G401 (cell line): ENCODE measurements at regions not wholly inside any gene's neighbourhood (a gene's known extent, or its start where the extent isn't known, plus 50 kb on each side); places are given as distances from the start of the nearest gene placed in this dataset.

ENCODE experiments used
- DNase-seq: peaks from one replicate; pipeline ENCODE4 v3.0.0-alpha.2; 2015; ENCODE audit warnings: low spot score
- in situ Hi-C: cut with HindIII; loops from 2 replicates; pipeline ENCODE4 v1.10.0; 2016; ENCODE audit warnings: low sequenced_read_pairs, mixed read lengths

DNA sequence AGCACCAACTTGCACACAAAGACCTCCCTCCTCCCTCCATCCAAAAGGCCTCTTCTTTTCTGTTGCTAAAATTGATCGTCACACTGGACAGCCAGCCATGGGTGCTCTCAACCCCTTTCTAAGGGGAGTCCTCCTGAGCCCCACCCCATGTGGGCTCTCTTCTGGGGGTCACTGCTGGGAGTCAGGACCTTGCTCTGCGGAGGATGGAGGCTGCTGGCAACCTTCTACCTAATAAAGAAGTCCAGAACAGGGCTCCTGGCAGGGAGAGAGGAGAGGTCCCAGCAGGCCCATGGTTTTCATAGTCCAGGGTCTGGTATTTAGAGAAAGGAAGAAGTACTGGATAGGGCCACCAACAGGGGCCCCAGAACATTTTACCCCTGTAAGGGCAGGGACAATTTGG is 67.6 kb upstream of the OTOS start:
- in situ Hi-C loops, result no loop called here
- DNase-seq, result no peak

DNA sequence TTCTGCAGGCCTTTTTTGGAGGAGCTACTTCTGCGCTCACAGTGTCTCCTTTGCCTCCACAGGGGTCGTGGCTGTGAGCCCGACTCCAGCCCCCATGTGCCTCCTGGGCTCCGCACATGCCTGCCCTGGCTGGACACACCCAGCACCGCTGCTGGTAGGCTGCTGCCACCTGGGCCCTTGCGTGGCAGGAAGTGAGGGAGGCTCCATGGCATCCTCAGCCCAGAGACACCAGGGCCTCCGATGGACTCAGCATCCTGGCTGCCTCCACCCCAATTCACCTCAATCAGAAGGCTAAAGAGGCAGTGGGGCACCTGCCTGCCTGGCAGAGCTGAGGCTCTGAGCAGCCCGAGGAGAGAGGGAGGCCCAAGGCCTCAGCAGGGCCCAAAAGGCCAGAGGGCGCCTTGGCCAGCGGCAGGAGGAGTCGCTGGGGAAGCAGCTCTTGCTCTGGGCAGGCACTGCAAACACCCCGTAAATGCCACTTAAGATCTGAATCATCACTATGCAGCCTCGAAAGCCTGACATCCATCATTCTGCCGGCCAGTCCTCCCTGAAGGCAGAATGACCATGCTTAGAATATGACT is 68.3 kb upstream of the OTOS start:
- in situ Hi-C loops, result no loop called here
- no peak for DNase-seq

DNA sequence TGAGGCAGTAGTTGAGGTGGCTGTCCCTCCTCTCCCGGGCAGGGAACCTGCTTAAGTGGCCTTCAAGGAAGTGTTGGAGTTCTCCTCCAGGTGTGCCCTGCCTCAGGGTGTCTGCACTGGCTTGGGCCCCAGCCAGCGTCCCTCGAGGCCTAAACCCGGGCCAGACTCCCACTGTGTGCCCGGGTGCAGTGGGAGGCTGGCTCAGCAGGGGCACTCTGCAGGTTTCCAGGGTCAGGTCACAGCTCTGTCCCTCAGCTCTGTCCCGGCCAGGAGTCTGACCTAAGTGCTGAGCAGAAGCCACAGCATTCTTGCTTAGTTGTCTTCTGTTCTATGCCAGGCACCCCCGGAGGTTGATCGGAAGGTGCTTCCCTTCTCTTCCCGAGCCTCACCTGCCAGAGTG is 69.0 kb upstream of the OTOS start:
- in situ Hi-C loops, result no loop called here
- no peak for DNase-seq

DNA sequence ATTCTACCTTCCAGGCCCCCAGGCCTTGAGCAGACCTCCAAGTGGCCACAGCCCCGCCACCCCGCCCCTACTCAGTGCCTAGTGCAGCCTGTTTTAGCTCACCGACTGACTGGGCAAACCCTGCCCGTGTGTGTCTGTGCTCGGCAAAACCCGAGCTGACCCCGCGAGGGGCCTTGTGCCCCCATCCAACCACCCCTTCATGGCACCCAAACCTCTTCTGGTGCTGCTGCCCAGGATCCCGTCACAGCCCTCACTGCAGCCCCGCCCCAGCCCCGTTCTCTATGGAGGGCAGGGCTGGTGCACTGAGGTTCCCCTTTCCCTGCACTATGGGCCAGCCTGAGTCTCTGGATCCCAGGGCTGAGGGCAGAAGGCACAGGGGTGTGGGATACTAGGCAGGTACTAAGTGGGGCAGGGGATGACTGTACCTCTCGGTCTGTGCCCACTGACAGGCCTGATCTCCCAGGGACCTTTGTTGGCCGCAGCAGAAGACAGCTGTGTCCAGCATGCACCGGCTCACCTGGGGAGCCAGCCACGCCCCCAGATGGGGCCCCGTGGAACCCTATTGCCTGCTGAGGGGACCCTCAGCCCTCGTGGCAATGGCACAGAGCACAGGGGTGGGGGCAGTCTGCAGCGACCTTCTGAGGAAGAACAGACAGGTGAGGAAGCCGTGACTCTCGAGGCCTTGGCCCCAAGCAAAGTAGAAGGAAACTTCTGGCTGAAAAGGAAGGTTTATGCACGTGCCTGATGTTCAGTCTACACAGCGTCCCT is 69.9 kb upstream of the OTOS start:
- DNase-seq, result no peak
- in situ Hi-C loops, result loop anchor here (5.0 kb wide), 1 partner anchor 33 kb away; no protein-coding TSS in a partner anchor

DNA sequence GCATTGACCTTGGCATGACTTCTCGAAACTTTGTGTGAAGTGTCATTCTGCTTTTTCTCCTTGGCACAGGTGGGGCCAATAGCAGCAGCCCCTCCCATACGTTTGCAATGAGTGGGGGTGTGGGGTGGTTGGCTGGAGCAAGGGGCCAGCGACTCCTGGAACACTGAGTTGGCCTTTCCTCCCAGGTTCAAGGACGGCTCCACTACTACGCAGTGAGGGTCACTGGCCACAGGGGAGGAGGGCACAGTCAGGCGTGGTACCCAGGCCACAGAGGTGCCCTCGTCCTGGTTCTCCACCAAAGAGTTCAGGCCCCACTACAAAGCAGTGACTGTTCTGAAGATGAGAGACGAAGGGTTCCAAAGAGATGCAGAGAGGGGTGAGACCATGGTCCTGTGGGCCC is 70.6 kb upstream of the OTOS start:
- in situ Hi-C loops, result loop anchor here (5.0 kb wide), 1 partner anchor 34 kb away; no protein-coding TSS in a partner anchor

DNA sequence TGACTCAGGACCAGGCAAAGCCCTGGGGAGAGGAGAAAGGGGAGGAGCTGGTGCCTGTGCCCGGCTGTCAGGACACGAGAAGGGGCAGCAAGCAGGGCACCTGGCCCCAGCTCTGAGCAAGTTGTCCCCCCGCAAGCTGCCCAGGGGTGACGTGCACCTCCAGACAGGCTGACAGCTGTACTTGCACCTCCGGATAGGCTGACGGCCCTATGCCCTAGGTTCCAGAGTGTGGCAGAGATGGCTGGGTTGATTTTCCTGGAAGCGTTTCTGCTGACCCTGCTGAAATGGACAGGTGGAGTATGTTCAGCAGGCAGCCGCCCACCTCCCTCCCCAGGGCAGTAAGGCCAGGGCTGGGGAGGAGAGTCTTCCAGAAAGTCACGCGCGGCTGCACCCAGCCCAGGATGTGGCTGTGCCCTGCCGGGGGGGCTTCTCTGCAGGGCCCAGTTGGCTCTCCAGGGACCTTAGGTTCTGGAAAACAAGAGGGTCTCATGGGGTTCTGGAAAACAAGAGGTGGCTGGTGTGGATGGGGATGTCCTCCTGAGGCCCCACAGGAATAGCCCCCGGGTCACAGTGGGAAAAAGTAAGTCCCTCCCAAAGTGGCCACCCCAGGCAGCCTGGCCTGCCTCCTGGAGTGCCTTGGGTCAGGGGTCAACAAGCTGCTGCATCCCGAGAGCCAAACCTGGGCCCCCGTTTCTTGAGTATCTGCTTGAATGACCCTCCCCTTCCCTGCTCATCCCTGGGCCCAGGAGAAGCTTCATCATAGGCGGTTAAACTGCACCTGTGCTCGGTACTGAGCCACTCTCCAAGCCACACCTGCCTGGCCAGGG is 71.4 kb upstream of the OTOS start:
- in situ Hi-C loops, result loop anchor here (5.0 kb wide), 1 partner anchor 35 kb away; no protein-coding TSS in a partner anchor
- DNase-seq, result no peak

More for the DNA sequence above, 70.6 kb upstream of the OTOS start:
- no peak for DNase-seq

DNA sequence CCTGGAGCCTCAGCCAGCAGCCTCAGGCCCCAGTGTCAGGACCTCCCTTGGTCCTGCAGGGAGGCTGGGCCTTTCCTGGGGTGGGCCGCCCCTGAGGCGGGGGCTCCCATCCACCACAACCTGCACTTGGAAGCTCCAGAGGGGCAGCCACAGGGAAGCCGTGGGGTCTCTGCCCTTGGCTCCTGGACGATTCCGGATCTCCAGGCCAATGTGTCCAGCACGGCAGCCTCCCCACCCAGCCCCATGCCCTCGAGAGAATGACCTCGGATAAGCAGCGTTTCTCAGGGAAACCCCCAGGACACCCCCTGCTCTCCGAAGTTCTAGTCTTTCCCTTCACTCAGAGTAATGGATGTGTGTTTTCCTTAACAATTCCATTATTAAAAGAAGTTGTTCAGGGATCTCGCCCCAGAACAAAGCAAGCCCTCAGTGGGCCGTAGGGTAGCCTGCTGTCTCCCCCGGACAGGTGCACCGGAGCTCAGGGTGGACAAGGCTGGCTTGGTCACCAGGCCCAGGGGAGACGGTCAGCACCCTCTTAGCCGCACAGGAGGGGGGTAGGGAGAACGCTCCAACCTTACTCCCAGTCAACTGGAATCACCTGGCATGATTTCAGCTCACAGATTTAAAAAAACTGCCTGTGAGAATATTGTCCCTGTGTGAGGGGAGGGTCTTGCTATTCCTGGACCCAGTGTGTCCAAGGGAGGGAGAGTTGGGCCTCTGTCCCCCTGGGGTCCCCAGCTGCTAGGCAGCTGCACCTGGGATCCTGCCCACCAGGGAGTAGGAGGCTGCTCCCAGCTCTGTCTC is 72.2 kb upstream of the OTOS start:
- in situ Hi-C loops, result loop anchor here (5.0 kb wide), 1 partner anchor 35 kb away; no protein-coding TSS in a partner anchor
- no peak for DNase-seq

DNA sequence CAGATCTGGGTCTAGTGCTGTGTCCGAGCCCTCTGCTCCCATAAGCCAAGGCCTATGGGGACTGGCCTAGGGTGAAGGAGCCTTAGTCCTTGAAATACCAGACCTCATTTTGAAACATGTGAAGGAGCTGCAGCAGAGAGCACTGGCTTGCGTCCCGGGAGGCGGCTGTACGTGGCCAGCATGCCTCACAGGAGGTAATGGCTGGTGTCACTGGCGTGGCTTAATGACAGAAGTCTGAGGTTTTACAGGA is 72.7 kb upstream of the OTOS start:
- in situ Hi-C loops, result loop anchor here (5.0 kb wide), 1 partner anchor 36 kb away; no protein-coding TSS in a partner anchor
- DNase-seq, result no peak

DNA sequence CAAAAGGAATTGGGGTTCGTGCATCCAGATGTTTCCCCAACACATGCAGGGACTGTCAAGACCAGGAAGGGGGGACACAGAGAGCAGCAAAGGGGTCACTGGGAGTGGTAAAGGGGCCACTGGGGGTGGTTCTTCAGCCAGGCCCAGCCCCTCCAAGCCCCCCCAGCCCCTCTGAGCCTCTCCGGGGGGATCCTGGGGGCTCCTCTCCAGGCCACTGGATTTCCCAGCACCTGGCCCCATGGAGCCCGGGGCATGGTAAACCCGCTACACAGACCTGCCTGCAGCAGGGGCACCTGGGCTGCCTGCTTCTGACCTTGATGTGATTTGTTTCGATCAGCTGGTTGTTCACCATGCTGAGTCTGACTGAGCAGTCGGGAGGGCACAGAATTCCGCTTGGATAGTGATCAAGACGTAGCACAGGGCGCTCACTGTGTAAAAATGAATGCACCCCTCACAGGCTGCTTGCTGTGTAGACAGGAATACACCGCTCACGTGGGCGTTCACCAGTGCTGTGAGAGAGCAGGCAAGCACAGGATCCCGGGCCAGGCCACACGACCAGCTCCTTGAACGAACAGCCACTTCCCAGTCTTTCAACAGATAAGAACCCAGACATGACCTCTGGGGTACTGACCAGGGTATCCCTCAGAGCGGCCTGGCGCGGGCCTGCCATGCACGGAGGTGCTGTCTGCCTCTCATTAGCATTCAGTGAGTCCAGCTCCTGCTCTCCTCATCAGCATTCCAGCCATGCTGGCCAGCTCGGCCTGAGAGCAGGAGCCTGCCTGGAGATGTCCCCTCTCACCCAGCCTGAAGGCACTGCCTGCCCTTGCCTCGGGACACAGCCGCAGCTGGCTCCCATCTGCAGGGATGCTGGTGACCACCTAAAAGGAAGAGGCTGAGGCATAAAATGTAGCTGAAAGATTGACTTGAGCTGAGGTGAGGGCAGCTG is 73.3 kb upstream of the OTOS start:
- in situ Hi-C loops, result loop anchor here (5.0 kb wide), 1 partner anchor 36 kb away; no protein-coding TSS in a partner anchor
- DNase-seq, result no peak

DNA sequence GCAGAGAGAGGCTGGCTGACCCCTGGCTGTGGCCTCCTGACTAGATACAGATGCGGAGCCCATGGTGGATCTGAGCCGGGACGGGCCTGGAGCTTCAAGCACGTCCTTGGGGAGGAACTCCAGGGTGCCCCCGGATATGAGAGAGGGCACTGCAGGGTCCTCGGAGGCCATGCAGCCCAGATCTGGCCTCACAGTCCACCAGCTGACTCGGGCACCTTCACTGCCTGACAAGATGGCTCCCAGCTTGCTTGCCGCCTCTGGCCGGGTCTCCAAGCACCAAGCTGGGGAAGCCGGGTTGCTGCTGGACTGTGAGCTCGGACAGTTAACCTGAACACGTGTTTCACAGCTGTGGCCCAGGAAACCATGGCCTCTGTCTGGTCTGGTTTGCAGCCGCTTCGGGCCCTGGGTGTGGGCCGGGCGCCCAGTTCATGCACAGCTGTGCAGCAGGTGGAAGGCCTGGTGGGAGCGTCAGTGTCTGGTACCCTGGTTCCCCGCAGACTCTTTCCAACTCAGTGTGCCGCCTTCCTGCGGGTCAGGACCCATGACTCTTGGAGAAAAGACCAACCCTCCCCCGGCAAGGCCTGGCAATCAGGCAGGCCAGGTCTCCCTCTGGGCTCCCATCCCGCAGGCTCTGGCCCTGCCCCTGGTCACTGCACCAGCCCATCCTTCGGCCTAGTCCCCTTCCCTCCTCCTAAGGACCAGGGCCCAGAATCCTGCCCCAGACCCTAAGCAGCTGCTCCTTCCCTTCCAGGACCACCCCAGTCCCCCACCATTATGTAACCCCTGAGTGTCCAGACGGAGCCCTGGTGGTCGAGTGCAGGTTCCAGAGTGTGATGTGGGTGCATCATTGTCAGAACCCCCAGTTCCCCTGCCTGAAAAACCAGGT is 74.6 kb upstream of the OTOS start:
- DNase-seq, result no peak

DNA sequence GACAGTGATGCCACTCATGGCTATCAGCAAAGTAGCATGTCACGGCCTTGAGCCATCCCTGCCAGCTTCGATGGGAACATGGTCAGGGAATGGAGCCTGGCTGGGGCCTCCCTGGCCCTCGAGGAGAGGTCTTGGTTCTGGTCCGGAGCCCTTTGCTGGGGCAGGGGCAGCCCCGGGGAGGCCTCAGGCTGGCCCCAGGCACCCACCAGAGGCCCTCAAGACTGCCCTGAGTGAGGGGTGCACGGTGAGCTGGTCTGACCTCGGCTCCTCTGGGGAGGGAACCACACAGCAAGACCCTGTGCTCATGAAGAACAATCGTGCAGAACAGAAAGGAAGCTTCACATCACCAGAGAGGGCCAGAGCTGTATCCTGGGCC is 75.2 kb upstream of the OTOS start:
- DNase-seq, result no peak
- in situ Hi-C loops, result no loop called here

More for the DNA sequence above, 74.6 kb upstream of the OTOS start:
- in situ Hi-C loops, result loop anchor here (5.0 kb wide), 1 partner anchor 38 kb away; no protein-coding TSS in a partner anchor

DNA sequence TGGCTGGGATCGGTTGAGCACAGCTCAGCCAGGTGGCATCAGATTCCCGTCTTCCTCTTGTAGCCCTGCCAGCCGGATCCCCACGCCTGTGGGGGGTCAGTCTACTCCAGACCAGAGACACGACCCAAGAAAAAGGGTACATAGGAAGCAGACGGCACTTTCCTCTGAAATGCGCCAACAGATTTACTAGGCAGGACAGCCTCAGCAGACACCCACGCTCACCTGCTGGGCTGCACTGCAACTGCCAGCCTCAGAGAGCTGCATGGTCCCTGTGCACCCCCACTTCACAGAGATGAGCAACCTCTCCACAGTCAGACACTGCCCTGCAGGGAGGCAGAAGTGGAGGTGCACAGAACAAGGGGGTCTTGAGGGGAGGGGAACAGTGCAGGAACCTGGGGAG is 75.7 kb upstream of the OTOS start:
- no peak for DNase-seq
- in situ Hi-C loops, result no loop called here

DNA sequence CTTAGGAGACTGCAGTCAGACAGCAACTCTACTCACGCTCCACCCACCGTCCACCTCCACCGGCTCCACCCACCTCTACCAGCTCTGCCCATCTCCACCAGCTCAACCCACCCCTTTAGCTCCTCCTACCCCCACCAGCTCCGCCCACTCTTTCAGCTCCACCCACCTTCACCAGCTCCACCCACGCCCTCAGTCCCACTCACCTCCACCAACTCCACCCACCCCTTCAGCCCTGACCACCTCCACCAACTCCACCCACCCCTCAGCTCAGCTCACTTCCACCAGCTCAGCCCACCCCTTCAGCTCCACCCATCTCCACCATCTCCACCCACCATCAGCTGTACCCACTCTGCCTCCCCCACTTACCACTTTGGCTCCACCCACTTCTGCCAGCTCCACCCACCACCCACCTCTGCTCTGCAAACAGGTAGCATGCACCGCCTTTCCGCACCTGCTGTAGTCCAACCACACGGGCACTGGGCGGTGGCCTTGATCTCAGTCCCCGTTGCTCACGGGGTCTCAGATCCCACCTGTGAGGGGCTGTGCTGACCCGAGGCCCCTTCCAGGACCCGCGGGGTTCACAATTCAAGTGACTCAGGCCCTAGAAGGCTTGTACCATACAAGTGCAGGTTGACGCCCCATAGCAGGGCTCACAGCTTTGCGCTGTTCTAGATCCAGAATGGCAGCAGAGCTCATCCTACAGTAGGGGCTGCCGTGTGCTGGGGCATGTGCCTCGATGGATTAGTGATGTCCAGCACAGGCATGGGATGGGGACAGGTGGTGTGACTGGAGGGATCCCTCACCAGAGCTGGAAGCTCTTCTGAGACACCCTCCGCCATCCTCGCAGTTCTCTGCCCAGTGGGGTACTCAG is 77.2 kb upstream of the OTOS start:
- no peak for DNase-seq
- in situ Hi-C loops, result no loop called here

DNA sequence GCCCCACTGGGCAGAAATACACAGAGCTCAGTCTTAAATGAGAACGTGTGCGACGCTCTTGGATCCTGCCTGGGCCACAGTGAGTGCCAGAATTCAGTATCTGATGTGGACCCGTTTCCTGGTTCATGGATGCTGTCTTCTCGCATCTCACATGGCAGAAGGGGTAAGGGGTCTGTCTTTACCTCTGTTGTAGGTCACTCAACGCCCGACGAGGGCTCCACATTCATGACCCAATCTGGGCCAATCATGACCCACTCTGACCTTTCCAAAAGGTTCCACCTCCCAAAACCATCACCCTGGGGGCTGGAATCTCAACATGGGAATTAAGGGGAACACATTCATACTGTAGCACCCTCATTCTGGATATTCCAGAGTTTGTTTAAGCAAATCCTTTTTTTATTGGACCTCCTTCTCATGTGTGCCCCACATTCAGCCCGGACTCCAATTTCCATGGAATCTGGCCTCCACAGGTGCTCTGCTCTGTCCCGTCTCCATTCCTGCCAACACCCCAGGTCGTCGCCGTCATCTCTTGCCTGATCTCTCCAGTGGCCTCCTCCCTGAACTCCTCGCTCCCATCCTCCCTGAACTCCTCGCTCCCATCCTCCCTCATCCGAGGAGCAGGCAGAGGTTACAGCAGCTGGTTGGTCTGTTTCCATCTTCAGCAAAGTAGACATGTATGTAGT is 78.9 kb upstream of the OTOS start:
- no peak for DNase-seq
- in situ Hi-C loops, result no loop called here

DNA sequence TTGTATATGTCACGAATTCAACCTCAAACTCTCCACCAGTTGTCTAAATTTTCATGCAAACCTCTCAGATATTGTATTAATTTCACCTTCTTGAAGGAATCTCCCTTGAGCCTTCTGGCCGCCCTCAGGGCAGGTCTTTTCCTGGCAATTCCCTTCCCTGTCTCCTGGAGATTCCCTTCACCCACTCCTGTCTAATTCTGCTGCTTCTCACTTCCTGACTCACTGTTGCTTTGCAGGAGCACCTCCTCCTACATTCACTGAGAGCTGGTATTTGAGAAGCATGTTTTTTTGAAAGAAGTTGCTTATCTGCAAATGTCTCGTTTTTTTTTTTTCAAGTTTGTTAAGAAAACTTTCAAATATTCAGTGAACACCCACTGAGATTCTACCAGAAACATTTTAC is 79.9 kb upstream of the OTOS start:
- DNase-seq, result no peak
- in situ Hi-C loops, result no loop called here

DNA sequence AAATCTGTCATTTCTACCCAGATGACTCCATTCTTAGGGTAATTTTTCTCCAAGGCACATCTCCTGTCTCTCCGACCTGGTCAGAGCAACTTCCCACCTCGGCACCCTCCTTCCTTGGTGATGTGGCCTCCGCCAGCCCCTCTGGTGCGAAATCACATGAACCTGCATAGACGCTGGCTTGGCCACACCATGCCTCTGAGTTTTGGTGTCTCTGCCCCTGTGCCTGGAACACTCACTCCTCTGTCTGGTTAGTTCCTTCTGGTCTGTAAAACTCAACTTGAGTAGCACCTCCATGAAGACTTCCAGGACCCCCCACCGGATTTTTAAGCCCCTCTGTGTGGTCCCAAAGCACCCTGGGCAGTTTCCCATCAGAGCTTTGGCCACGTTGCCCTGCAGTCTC is 83.2 kb upstream of the OTOS start:
- in situ Hi-C loops, result no loop called here
- DNase-seq, result no peak
